NCI-H526 treated with DMSO at 0.1 percent for 48 hours (cell line): ENCODE measurements at regions not wholly inside any gene's neighbourhood (a gene's known extent, or its start where the extent isn't known, plus 50 kb on each side); places are given as distances from the start of the nearest gene placed in this dataset.
"Not testable (repeated sequence)": the region's sequence is repeated elsewhere in the genome, so short reads cannot be mapped to it uniquely, and the experiment has no call there.

Experiments
- DNase-seq: peaks from one replicate; lab custom pipeline; 2025; lab: John Stamatoyannopoulos, UW

DNA sequence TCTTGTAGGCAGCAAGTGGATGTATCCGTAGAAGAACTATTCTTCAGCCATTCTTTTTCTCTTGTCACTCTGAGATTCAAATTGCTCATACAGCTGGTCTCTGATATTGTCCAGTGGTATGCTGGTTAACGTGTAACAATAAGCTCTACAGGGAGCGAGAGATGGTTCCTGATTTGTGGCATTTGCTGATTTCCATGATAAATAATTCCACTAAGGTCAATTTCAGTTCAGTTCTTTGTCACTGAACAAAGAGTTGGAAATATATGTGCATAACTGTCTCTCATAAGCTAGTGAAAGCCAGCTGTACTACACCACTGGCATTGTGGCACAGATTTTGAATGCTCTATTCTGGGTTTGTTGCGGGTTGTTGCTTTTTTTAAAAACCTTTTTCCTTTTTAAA lies 131.7 kb downstream of the MTHFS start:
- no peak for DNase-seq

DNA sequence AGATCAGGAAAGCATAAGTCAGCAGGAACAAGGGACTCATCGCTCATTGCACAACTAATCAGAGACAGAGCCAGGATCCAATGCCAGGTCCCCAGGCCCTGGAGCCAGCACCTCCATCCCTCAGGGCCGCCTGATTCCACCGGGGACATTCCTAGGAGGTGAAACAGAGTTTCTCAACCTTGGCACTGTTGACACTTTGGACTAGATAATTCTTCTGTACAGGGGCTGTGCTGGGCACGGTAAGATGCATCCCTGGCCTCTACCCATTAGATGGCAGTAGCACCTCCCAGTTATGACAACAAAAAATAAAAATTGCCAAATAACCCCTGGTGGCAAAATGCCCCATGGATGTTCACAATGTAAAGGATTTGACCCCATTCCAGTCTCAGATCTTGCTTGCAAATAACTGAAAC lies 127.7 kb downstream of the MTHFS start:
- no peak for DNase-seq

DNA sequence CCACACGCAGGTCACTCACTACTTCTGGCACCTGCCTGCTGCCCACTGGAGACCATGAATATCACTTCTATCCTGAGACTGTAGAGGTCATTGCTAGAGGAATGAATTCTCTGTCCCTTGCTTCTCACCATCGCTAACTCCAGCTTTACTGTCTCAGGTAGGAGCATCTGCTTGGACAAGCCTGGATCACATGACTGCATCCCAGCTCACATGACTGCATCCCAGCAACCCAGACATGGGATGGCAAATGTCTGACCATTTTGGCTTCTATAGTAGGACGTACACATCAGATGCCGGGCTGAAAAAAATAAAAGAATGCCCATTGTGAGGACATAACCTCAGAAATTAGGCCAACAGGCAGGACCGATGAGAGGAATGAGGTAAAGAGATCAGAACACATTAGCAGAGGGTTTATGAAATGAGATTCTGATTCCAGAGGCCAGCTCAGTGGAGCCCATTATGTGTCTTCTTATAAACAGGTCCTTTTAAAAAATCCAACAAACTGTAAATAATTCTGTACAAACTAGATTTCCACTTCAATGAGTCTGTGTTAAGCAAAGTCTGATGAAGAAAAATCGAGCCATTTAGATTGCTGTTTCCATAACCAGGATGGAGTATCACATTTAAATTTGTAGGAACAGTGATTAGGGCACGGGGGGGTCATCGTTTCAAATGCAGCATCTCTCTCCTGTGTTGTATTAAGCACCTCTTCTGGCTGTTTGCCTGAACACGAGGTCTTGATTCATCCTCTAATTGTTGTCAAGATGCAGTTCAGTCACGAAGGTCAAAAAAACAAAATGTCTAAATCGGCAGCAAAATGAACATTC lies 126.7 kb downstream of the MTHFS start:
- DNase-seq, result no peak

DNA sequence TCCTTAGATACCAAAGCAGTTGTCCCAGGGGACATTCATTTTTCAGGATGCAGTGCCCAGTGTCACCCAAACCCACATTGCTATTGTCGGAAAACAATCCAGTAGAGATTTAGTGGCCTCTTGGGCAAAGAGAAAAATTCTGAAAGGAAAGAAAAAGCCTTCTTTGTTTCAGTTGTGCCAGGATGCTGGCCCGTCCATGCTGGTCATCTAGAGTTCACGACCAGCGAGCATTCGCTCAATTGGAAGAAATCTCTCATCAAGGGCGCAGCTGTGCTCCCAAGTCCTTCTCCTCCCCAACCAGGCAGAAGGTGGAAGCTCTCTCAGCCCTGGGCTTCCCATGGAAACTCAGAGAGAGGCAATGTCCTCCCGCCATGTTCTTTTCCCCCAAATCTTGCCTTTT lies 123.7 kb downstream of the MTHFS start:
- DNase-seq, result no peak

DNA sequence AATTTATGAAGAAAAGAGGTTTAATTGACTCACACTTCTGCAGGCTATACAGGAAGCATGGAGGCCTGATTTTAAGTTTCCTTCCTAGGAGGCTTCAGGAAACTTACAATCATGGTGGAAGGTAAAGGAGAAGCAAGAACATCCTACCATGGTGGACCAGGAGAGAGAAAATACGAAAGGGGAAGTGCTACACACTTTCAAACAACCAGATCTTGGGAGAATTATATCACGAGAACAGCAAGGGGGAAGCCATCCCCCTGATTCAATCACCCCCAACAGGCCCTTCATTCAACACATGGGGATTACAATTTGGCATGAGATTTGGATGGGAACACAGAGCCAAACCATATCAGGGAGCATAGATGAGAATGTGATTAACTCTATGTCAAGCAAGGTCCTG lies 121.0 kb downstream of the MTHFS start:
- no peak for DNase-seq

DNA sequence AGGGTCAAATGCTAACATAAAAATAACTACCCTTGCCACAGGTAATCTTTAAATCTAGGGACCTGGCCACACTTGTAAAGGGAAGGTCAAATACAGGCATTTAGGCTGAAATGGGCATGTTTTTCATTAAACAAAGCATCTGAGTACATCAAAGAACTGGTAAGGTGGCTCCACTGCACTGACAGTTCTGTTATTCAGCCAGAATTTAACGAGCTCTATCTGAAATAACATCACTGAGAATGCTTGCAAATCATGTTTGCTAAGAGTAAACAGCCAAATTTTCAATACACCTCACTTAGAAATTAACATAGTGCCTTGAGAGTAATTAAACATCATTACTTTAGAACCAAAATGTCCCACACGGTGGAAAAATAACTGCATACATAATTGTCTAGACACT lies 118.9 kb downstream of the MTHFS start:
- no peak for DNase-seq

DNA sequence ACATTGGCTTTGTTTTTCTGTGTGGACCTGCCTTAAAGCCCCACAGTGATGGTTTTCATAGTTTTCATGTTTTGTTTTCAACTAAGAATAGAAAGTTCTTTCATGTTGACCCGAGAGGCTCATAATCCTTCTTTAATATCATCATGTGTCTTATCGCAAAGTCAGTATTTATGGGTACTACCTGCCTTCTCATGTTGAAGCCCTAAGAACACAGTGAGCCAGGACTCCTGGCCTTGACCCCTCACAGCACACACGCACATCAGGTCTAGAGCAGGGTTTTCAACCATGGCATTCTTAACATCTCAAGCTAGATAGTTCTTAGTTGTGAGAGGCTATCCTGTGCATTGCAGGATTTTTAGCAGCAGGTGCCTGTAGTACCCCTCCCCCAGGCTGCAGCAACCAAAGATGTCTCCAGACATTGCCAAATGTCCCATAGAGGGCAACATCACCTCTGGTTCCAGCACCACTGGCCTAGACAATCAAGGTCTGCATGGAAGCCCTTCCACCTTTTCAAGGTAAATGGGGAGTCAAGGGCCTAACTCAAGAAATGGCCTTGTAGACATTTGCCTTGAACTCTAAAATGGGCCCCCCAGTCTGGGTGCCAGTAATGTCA lies 118.3 kb downstream of the MTHFS start:
- DNase-seq, result no peak

DNA sequence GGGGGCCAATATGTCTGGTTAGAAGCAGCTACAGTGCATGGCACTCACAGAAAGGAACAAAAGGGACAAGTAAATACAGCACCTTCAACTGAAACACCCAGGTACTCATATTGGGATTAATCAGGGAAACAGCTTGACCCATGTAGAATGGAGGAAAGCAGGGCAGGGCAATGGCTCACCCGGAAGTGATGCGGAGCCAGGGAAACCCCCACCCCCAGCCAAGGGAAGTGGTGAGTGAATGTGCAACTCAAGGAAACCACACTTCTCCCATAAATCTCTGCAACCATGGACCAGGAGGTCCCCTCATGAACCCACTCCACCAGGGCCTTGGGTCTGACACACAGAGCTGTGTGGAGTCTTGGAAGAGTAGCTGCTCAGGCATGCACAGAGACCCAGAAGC lies 117.1 kb downstream of the MTHFS start:
- DNase-seq, result no peak

DNA sequence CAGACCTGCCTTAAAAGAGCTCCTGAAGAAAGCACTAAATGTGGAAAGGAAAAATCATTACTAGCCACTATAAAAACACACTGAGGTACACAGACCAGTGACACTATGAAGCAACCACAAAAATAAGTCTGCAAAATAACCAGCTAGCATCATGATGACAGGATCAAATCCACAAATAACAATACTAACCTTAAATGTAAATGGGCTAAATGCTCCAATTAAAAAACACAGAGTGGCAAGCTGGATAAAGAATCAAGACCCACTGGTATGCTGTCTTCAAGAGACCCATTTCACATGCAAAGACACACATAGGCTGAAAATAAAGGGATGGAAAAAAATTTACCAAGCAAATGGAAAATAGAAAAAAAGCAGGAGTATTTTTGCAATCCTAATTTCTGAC lies 114.5 kb downstream of the MTHFS start:
- not testable (repeated sequence) for DNase-seq
